ENCODE measurements at regions not wholly inside any gene's neighbourhood (a gene's known extent, or its start where the extent isn't known, plus 50 kb on each side); places are given as distances from the start of the nearest gene placed in this dataset.
A peak's percentile ranks its signal among the peaks of the same experiment; 100 is the strongest.

GRCh38 chr16:85420501-85421337, 192.4 kb upstream of the GSE1 start (continued):
- TF ChIP-seq GZF1 (CRISPR knock-in tag; IDR thresholded peaks at IDR 0.05): 0 out of 2 replicates have a peak, but pooled peaks have one; percentile 47

- Histone ChIP-seq H3K4me1 (ENCODE audit: insufficient read depth, low read length) (peaks cover 38% of the 10 kb centered on the region), H2AFZ (ENCODE audit: low read length) (no peak overlapping the region), H3K36me3 (replicated peaks in 1 of 2; ENCODE audit: control insufficient read depth in 1 of 2, insufficient read depth in 2 of 2, low read length in 2 of 2) (no peaks in the 10 kb centered on the region), H3K79me2 (ENCODE audit: insufficient read depth, low read length) (no peaks in the 10 kb centered on the region), H3K4me3 (replicated peaks in 1 of 3; ENCODE audit: insufficient read depth in 1 of 3, low read depth in 2 of 3, low read length in 3 of 3) (peak overlapping the region in 2 of 3 experiments; percentile 38 to 65; a peak in 3 of 6 replicates), H3K9ac (ENCODE audit: insufficient read depth, low read depth, low read length) (peak overlapping the region; percentile 19; the same call in 1 of the 2 replicates), H3K27me3 (ENCODE audit: control insufficient read depth in 1 of 2, insufficient read depth in 2 of 2, low read length in 2 of 2) (peaks cover 5 to 18% of the 10 kb centered on the region in 2 experiments; a peak in 4 of 5 replicates), H3K4me2 (ENCODE audit: low read depth, low read length) (peak overlapping the region; percentile 89), H3K27ac (ENCODE audit: extremely low read length, insufficient read depth, low read length) (no peak overlapping the region), H3K9me3 (ENCODE audit: low read length) (no peaks in the 10 kb centered on the region), H4K20me1 (ENCODE audit: insufficient read depth, low read length) (peaks cover 14% of the 10 kb centered on the region; the same call in 1 of the 2 replicates)
- ATAC-seq (peak; percentile 4), DNase-seq (ENCODE audit: low spot score) (no peak), FAIRE-seq (no peak)
- in situ Hi-C loops (cut with HindIII; ENCODE audit: extremely low pct_ligation_motif_present, low pct_unique_long_range_greater_than_20kb) (no loop called here), intact Hi-C loops (cut with micrococcal nuclease; ENCODE audit: unreplicated experiment) (loop anchor here (1.0 to 2.0 kb wide), 3 partner anchors 27 to 189 kb away; no protein-coding TSS in a partner anchor)
- BruUV-seq (replicated peaks): no TSS peak
- POLR2A ChIA-PET: interaction anchor here (0.6 to 3.1 kb wide), 10 partner anchors 26 to 190 kb away, joined by 3 to 14 read pairs (median 4); no protein-coding TSS in a partner anchor
- CTCF ChIA-PET (ENCODE audit: low intra/inter-chr PET ratio, low total read pairs): interaction anchor here (0.8 to 4.2 kb wide), 9 partner anchors 26 to 297 kb away, joined by 3 to 93 read pairs (median 12); partner anchors contain the start of gene GSE1
- WGBS (ENCODE audit: low lambda C conversion rate): 6% methylated on average over 14 of the region's 24 CpGs
- no peak for TF ChIP-seq ZC3H13 (CRISPR knock-in tag; IDR thresholded peaks at IDR 0.05)
- no peak for TF ChIP-seq ZNF501 (CRISPR knock-in tag; IDR thresholded peaks at IDR 0.05)
- TF ChIP-seq ZNF768 (CRISPR knock-in tag; IDR thresholded peaks at IDR 0.05): peak; percentile 96
- TF ChIP-seq SALL1 (CRISPR knock-in tag; IDR thresholded peaks at IDR 0.05): no peak
- no peak for TF ChIP-seq ZSCAN22 (CRISPR knock-in tag; IDR thresholded peaks at IDR 0.05)
- no peak for TF ChIP-seq GTF2F1 (IDR thresholded peaks at IDR 0.05; ENCODE audit: low read length)
- TF ChIP-seq SP5 (CRISPR knock-in tag; IDR thresholded peaks at IDR 0.05; ENCODE audit: borderline replicate concordance, low read depth): no peak
- no peak for TF ChIP-seq ZNF30 (CRISPR knock-in tag; IDR thresholded peaks at IDR 0.05)
- TF ChIP-seq EED (CRISPR knock-in tag; IDR thresholded peaks at IDR 0.05): no peak
- no peak for TF ChIP-seq CHD2 (IDR thresholded peaks at IDR 0.05; ENCODE audit: low read depth, low read length)
- TF ChIP-seq DDIT3 (CRISPR knock-in tag; IDR thresholded peaks at IDR 0.05): no peak
- no peak for TF ChIP-seq ZNF33B (CRISPR knock-in tag; IDR thresholded peaks at IDR 0.05)
- TF ChIP-seq TOE1 (CRISPR knock-in tag; IDR thresholded peaks at IDR 0.05): no peak
- no peak for TF ChIP-seq ZBTB21 (CRISPR knock-in tag; IDR thresholded peaks at IDR 0.05)
- TF ChIP-seq AFF4 (CRISPR knock-in tag; IDR thresholded peaks at IDR 0.05): no peak
- TF ChIP-seq SALL2 (CRISPR knock-in tag; IDR thresholded peaks at IDR 0.05): 0 out of 2 replicates have a peak, but pooled peaks have one; percentile 1
- no peak for TF ChIP-seq NR2C2 (CRISPR knock-in tag; IDR thresholded peaks at IDR 0.05; ENCODE audit: borderline replicate concordance)
- no peak for TF ChIP-seq FOXA3 (CRISPR knock-in tag; IDR thresholded peaks at IDR 0.05)
These were observed 191.6 kb upstream of the GSE1 start for GRCh38 chr16:85421338-85422195.
